HK-2 (cell line): ENCODE measurements at regions not wholly inside any gene's neighbourhood (a gene's known extent, or its start where the extent isn't known, plus 50 kb on each side); places are given as distances from the start of the nearest gene placed in this dataset.

Experiments used
- DNase-seq: peaks from one replicate; pipeline ENCODE4 v3.0.0-alpha.2; 2018; ENCODE audit not compliant: unreplicated experiment

GRCh38 chr18:25449046-25449445, 97.1 kb upstream of the ZNF521 start:
- no peak for DNase-seq

GRCh38 chr18:25446972-25447371, 95.0 kb upstream of the ZNF521 start:
- DNase-seq = no peak

- DNase-seq = no peak
These were observed 93.5 kb upstream of the ZNF521 start for GRCh38 chr18:25445430-25445829.

- DNase-seq = no peak
These were observed 91.8 kb upstream of the ZNF521 start for GRCh38 chr18:25443776-25444175.

GRCh38 chr18:25435149-25435782, 83.3 kb upstream of the ZNF521 start:
- DNase-seq = no peak

GRCh38 chr18:25434745-25435144, 82.8 kb upstream of the ZNF521 start:
- DNase-seq = no peak

GRCh38 chr18:25433590-25433989, 81.6 kb upstream of the ZNF521 start:
- DNase-seq = no peak

- no peak for DNase-seq
These were observed 73.1 kb upstream of the ZNF521 start for GRCh38 chr18:25425024-25425423.

- DNase-seq = no peak
These were observed 71.8 kb upstream of the ZNF521 start for GRCh38 chr18:25423760-25424159.

GRCh38 chr18:25423267-25423666, 71.3 kb upstream of the ZNF521 start:
- no peak for DNase-seq

- DNase-seq = no peak
These were observed 70.3 kb upstream of the ZNF521 start for GRCh38 chr18:25422230-25422629.

GRCh38 chr18:25420077-25420825, 68.3 kb upstream of the ZNF521 start:
- no peak for DNase-seq

GRCh38 chr18:25416374-25416773, 64.4 kb upstream of the ZNF521 start:
- no peak for DNase-seq

GRCh38 chr18:25409971-25410370, 58.0 kb upstream of the ZNF521 start:
- DNase-seq = no peak

- no peak for DNase-seq
These were observed 56.3 kb upstream of the ZNF521 start for GRCh38 chr18:25408293-25408692.
